SK-N-MC (cell line): ENCODE measurements at regions not wholly inside any gene's neighbourhood (a gene's known extent, or its start where the extent isn't known, plus 50 kb on each side); places are given as distances from the start of the nearest gene placed in this dataset.

Source experiments
- DNase-seq: peaks from one replicate; pipeline ENCODE4 v3.0.0-alpha.2; 2011; ENCODE audit warnings: low read depth, low spot score
- H3K27ac ChIP-seq: fragments of 200-600 bp; sonication (generic); 2 replicates; pipeline ENCODE4 v1.5.1; 2016; ENCODE audit warnings: mixed run types
- H3K36me3 ChIP-seq: fragments of 200-600 bp; sonication (generic); 2 replicates; pipeline ENCODE4 v1.6.1; 2017; ENCODE audit warnings: antibody characterized with exemption, low read length, mixed read lengths; ENCODE audit not compliant: insufficient read depth
- H3K4me3 ChIP-seq: fragments of 200-600 bp; sonication (generic); 2 replicates; pipeline ENCODE4 v1.5.1; 2016
- H3K9ac ChIP-seq: fragments of 200-600 bp; sonication (generic); 2 replicates; pipeline ENCODE4 v1.8.0; 2017; ENCODE audit warnings: mixed run types, mixed read lengths; ENCODE audit not compliant: insufficient read length
- H3K9me3 ChIP-seq: fragments of 200-600 bp; sonication (generic); 2 replicates; pipeline ENCODE4 v1.6.1; 2017; ENCODE audit warnings: low read depth, mild to moderate bottlenecking, antibody characterized with exemption, low read length, moderate library complexity, mixed read lengths
- EZH2 ChIP-seq: fragments of 200-600 bp; sonication (generic); IDR thresholded peaks from one replicate; pipeline ENCODE4 v1.6.1; 2017; ENCODE audit warnings: antibody characterized with exemption
- FOXP2 ChIP-seq: optimal IDR thresholded peaks from 2 replicates; pipeline ENCODE3; 2011; ENCODE audit warnings: mild to moderate bottlenecking, moderate library complexity; ENCODE audit not compliant: insufficient read depth; ENCODE audit errors: extremely low read length, control extremely low read depth
- POLR2AphosphoS5 ChIP-seq: IDR thresholded peaks from 2 replicates; pipeline ENCODE4 v1.6.1; 2012; ENCODE audit warnings: mild to moderate bottlenecking, low read depth, low read length, borderline replicate concordance

GRCh38 chr3:73120710-73121109 lies 59.3 kb downstream of the EBLN2 start:
- Histone ChIP-seq H3K4me3 (no peak overlapping the region), H3K9me3 (no peaks in the 10 kb centered on the region), H3K9ac (no peak overlapping the region), H3K27ac (no peak overlapping the region), H3K36me3 (no peaks in the 10 kb centered on the region)
- no peak for DNase-seq
- TF ChIP-seq POLR2AphosphoS5, result no peak
- TF ChIP-seq FOXP2, result no peak
- no peak for TF ChIP-seq EZH2

GRCh38 chr3:73121669-73122331 lies 60.3 kb downstream of the EBLN2 start:
- Histone ChIP-seq H3K36me3 (no peaks in the 10 kb centered on the region), H3K9ac (no peak overlapping the region), H3K4me3 (no peak overlapping the region), H3K27ac (no peak overlapping the region), H3K9me3 (no peaks in the 10 kb centered on the region)
- TF ChIP-seq POLR2AphosphoS5 (no peak), FOXP2 (no peak), EZH2 (no peak)
- no peak for DNase-seq

GRCh38 chr3:73134034-73134433 lies 72.6 kb downstream of the EBLN2 start:
- Histone ChIP-seq H3K9ac (no peak overlapping the region), H3K27ac (no peak overlapping the region), H3K36me3 (no peaks in the 10 kb centered on the region), H3K9me3 (no peaks in the 10 kb centered on the region), H3K4me3 (no peak overlapping the region)
- no peak for DNase-seq
- TF ChIP-seq FOXP2 (no peak), POLR2AphosphoS5 (no peak), EZH2 (no peak)

- no peak for TF ChIP-seq FOXP2
- TF ChIP-seq EZH2, result no peak
- no peak for TF ChIP-seq POLR2AphosphoS5
- DNase-seq, result no peak
These were observed 75.5 kb downstream of the EBLN2 start for GRCh38 chr3:73136941-73137340.

GRCh38 chr3:73137736-73138403 lies 76.4 kb downstream of the EBLN2 start:
- Histone ChIP-seq H3K4me3 (no peak overlapping the region), H3K9me3 (no peaks in the 10 kb centered on the region), H3K27ac (no peak overlapping the region), H3K9ac (no peak overlapping the region), H3K36me3 (no peaks in the 10 kb centered on the region)
- DNase-seq, result no peak
- no peak for TF ChIP-seq EZH2
- TF ChIP-seq POLR2AphosphoS5, result no peak
- no peak for TF ChIP-seq FOXP2

More at GRCh38 chr3:73136941-73137340, 75.5 kb downstream of the EBLN2 start:
- no peaks in the 10 kb centered on the region for H3K9me3 ChIP-seq
- H3K36me3 ChIP-seq, result no peaks in the 10 kb centered on the region
- no peak overlapping the region for H3K27ac ChIP-seq
- no peak overlapping the region for H3K4me3 ChIP-seq
- H3K9ac ChIP-seq, result no peak overlapping the region

- H3K4me3 ChIP-seq, result no peak overlapping the region
- no peaks in the 10 kb centered on the region for H3K9me3 ChIP-seq
- H3K36me3 ChIP-seq, result no peaks in the 10 kb centered on the region
- no peak overlapping the region for H3K27ac ChIP-seq
- no peak overlapping the region for H3K9ac ChIP-seq
- no peak for DNase-seq
- TF ChIP-seq FOXP2 (no peak), EZH2 (no peak), POLR2AphosphoS5 (no peak)
These were observed 79.4 kb downstream of the EBLN2 start for GRCh38 chr3:73140772-73141442.

- no peak for DNase-seq
- no peaks in the 10 kb centered on the region for H3K9me3 ChIP-seq
- H3K4me3 ChIP-seq, result no peak overlapping the region
- no peak overlapping the region for H3K9ac ChIP-seq
- H3K27ac ChIP-seq, result no peak overlapping the region
- no peaks in the 10 kb centered on the region for H3K36me3 ChIP-seq
- no peak for TF ChIP-seq POLR2AphosphoS5
- no peak for TF ChIP-seq EZH2
- TF ChIP-seq FOXP2, result no peak
These were observed 80.1 kb downstream of the EBLN2 start for GRCh38 chr3:73141525-73141924.

- Histone ChIP-seq H3K9ac (no peak overlapping the region), H3K36me3 (no peaks in the 10 kb centered on the region), H3K4me3 (peak overlapping the region; percentile 22; the same call in 1 of the 2 replicates), H3K27ac (no peak overlapping the region), H3K9me3 (no peaks in the 10 kb centered on the region)
- DNase-seq, result no peak
- TF ChIP-seq EZH2 (no peak), FOXP2 (no peak), POLR2AphosphoS5 (no peak)
These were observed 81.9 kb downstream of the EBLN2 start for GRCh38 chr3:73143401-73143800.
